NCI-H1436 treated with DMSO at 0.1 percent for 48 hours (cell line): ENCODE measurements at regions not wholly inside any gene's neighbourhood (a gene's known extent, or its start where the extent isn't known, plus 50 kb on each side); places are given as distances from the start of the nearest gene placed in this dataset.
A peak's percentile ranks its signal among the peaks of the same experiment; 100 is the strongest.

Experiments used
- DNase-seq: peaks from one replicate; lab custom pipeline; 2025; lab: John Stamatoyannopoulos, UW

GRCh38 chr2:41580806-41581205, 467.0 kb upstream of the PKDCC start:
- no peak for DNase-seq

GRCh38 chr2:41595240-41595639, 452.6 kb upstream of the PKDCC start:
- no peak for DNase-seq

DNA sequence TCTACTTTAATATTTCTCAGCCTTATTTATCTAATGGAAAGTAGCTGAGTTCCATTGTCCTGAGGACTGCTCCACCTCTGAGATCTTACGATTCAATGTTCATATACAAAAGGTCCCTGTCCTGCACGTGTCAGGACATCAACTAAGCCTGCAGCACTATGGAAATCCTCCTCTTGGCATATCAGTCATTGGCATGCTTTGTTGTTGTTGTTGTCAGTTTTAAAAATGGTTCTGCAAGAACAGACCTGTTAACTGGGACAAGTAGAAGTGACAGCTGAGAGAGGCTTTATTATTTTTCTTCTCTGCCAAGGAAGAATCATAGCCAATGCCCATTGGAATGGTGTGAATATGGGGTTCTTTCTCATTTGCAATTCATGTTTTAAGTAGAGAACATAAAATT, 450.1 kb upstream of the PKDCC start:
- no peak for DNase-seq

DNA sequence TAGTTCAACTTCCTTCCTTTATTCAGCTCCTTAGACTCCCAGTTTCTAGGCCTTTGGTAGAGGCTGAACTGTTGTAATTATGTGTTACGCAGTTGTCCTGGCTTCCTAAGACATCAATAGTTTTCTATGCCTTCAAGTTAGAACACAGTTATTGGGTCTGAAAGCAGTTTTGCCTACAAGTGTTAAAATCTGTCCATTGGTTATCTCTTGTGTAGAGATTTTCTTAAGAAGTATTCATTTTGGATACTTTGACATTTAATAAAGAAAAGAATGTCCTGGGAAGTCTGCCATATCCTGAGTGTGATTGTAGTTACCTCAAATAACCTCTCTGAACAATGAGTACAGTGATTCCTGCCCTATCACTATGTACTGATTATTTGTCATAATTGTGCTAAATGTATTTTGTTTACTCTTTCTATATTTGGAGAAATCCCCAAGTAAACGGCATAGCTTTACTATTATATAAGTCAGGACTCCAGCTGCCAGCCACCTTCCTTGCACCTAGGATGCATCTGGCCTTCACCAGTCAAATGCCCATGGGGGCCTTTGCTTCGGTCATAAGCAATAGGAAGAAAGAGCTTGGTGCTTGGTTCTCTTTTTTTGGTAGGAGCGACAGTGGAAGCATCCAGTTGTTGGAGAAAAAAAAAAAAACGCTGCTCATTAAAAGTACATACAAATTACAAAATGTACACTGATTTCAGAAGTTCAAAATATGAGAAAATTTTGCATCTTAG, 449.5 kb upstream of the PKDCC start:
- no peak for DNase-seq

GRCh38 chr2:41600460-41600859, 447.4 kb upstream of the PKDCC start:
- no peak for DNase-seq

DNA sequence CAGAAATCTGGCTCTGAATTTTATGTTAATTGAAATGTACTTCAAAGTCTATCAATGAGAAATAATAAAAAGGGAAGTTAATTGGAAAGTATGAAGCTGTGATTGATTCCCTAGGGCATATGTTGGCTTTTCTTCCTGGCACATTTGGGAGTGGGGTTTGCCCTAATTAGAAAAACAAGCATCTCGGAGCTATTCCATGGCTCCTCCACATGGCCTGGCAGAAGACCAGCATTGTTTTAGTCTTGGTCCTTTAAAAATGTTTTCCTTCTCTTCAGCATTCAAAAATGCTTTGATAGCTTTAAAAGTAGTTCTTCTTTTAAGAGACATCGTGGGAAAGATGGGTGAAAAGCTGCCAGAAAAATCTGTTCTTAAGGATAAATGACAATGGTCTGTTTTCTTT, 445.5 kb upstream of the PKDCC start:
- DNase-seq = no peak

DNA sequence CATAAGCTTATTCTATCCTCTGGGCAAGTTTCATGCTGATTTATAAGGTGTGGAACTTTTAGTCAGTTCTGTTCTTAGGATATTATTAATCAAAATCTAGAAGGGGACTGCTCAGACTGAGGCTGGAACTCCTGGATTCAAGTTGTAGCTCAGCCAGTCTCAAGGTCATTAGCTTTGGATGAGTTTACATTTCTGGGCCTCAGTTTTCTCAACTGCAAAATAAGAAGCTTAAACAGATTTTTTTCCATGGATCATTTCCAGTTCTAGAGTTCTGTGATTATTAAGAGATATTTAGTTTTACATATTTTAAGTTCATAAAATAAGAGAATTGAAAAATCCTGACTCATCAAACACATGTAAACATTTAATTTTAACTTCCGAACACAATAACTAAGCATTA, 442.5 kb upstream of the PKDCC start:
- no peak for DNase-seq

GRCh38 chr2:41605914-41606313, 441.9 kb upstream of the PKDCC start:
- no peak for DNase-seq

- DNase-seq = no peak
These were observed 437.2 kb upstream of the PKDCC start for GRCh38 chr2:41610501-41611190.

DNA sequence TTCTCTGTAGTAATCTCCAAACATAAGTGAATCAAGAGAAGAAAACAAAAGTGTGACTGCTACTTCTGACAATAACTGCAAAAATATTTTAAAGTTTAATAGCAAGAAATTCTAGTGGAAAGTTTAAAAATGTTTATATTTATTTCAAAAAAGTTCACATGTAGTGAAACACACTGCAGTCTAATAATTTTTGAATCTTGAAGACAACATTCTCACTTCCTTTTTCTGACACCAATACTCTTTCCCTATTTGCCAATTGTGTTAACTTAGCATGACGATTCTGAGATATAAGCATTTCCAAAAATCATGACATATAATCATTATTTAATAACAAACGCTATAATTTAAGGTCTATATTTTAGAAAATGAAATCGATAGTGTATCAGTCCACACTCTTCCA, 429.1 kb upstream of the PKDCC start:
- no peak for DNase-seq

DNA sequence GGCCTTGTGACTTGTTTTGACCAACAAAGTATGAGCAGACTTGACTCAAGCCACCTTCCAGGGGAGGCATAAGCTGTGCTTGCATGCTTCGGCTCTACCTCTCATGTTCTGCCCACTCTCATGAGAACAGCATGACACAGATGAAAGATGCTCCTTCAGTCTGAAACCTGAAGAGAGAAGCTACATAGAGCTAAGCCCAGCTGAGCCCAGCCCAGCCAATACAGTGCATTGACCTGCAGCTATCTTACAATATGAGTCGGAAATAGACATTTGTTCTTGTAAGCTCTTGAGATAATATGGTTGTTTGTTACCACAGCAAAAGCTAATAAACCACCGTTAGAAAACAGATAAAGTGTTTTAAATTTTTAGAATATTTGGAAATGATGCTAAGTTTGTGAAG, 426.7 kb upstream of the PKDCC start:
- DNase-seq = no peak

- DNase-seq = peak; percentile 79
These were observed 426.3 kb upstream of the PKDCC start for GRCh38 chr2:41621563-41621962.

- DNase-seq = no peak
These were observed 425.5 kb upstream of the PKDCC start for GRCh38 chr2:41622301-41622700.

DNA sequence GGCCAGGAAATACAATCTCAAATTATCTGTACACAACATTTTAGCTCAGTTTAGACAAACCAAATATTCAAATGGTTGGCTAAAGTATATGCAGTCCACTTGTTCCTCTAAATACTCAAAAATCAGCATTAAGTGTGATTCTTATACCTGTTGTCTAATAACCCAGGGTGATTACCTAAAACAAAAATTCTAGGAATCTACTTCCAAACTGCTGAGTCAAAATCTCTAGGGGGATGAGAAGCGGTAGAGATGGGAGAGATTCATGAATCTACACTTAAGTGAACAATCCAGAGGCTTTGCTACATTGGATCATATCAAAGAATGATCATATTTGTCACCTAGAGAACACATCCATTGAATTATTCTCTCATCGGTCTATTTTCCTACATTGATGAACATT, 420.9 kb upstream of the PKDCC start:
- no peak for DNase-seq

DNA sequence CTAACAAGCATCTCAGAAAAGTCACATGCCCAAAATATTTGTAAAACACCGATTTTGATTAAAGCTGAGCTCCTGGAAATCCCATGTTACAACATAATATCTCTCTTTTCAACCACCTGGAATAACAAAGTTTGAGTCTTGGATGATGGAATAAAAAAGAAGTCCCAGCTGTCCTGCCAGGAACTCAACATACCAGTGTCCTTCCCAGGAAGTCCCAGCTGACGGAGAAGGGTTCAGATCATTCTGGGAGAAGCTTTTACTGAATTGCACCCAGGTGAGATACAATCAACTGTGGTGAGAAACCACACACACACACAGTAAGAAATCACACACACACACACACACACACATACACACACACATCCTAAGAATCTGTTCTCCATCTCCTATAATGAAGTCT, 413.1 kb upstream of the PKDCC start:
- DNase-seq = no peak

GRCh38 chr2:41644936-41645335, 402.9 kb upstream of the PKDCC start:
- DNase-seq = no peak

GRCh38 chr2:41647468-41648050, 400.3 kb upstream of the PKDCC start:
- no peak for DNase-seq

- DNase-seq = no peak
These were observed 390.6 kb upstream of the PKDCC start for GRCh38 chr2:41657226-41657625.

DNA sequence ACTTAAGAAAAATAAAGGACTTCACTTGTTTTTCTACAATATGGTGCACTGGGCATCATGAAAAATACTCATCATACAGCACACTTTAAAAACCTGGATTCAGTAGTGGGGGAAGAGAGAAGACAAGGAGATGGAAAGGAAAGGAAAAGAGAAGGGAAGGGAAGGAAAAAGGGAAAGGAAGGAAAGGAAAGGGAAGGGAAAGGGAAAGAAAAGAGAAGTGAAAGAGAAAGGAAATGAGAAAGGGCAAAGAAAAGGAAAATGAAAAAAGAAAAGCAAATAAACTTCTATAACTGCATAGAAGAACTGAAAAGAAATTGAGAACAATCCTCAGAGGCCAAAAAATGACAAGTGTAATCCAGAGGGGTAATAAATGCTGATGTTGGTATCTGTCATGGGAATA, 388.1 kb upstream of the PKDCC start:
- DNase-seq = no peak

GRCh38 chr2:41662461-41662860, 385.4 kb upstream of the PKDCC start:
- no peak for DNase-seq

DNA sequence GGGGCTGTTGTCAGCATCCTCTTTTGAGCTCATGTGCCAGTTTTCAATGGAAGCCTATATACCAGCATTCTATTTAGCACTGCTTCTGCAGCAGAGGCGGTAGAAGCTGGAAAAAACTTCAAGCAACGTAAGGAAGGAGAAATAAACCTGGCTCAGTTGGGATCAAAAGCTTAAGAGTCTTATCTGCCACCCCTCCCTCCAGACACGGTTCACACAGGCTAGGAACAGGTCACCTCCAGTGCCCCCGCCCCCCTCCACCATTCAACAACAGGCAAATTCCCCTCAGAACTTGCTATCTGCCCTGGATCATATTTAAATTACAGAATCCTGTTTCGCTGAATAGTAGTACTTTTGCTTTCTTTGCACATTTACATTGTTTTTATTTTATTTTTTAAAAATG, 384.8 kb upstream of the PKDCC start:
- DNase-seq = no peak

DNA sequence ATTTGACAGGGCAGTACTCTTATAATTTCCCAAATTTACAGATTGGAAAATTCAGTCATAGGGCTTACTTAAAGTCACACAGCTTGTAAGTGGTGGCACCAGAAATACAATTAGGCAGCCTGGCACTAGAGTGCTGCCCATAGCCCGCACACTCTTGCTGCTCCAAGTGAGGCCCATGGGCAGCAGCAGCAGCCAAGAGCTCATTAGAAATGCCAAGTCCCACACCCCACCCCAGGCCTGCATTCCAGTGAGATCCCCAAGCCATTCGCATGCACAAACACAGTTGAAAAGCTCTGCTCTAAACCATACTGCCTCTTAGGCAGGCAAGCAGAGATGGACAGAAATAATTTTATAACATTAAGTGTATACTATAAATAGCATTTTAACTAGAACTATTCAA, 379.3 kb upstream of the PKDCC start:
- no peak for DNase-seq

GRCh38 chr2:41678639-41679038, 369.2 kb upstream of the PKDCC start:
- no peak for DNase-seq

- DNase-seq = no peak
These were observed 361.7 kb upstream of the PKDCC start for GRCh38 chr2:41686156-41686555.
